ENCODE measurements at regions not wholly inside any gene's neighbourhood (a gene's known extent, or its start where the extent isn't known, plus 50 kb on each side); places are given as distances from the start of the nearest gene placed in this dataset.
"Not testable (repeated sequence)": the region's sequence is repeated elsewhere in the genome, so short reads cannot be mapped to it uniquely, and the experiment has no call there.

- H3K27me3 Mint-ChIP-seq (ENCODE audit: unreplicated experiment) = no peaks in the 10 kb centered on the region
- DNase-seq (ENCODE audit: low spot score) = no peak
- no peaks in the 10 kb centered on the region for H3K36me3 Mint-ChIP-seq (ENCODE audit: low read depth, unreplicated experiment)
- H3K4me1 Mint-ChIP-seq (ENCODE audit: unreplicated experiment) = no peaks in the 10 kb centered on the region
- TF ChIP-seq, protein P1, sequence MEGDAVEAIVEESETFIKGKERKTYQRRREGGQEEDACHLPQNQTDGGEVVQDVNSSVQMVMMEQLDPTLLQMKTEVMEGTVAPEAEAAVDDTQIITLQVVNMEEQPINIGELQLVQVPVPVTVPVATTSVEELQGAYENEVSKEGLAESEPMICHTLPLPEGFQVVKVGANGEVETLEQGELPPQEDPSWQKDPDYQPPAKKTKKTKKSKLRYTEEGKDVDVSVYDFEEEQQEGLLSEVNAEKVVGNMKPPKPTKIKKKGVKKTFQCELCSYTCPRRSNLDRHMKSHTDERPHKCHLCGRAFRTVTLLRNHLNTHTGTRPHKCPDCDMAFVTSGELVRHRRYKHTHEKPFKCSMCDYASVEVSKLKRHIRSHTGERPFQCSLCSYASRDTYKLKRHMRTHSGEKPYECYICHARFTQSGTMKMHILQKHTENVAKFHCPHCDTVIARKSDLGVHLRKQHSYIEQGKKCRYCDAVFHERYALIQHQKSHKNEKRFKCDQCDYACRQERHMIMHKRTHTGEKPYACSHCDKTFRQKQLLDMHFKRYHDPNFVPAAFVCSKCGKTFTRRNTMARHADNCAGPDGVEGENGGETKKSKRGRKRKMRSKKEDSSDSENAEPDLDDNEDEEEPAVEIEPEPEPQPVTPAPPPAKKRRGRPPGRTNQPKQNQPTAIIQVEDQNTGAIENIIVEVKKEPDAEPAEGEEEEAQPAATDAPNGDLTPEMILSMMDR (IDR thresholded peaks at IDR 0.05; ENCODE audit: unreplicated experiment) = no peak
- H3K4me3 Mint-ChIP-seq (ENCODE audit: unreplicated experiment) = no peak overlapping the region
- H3K9me3 Mint-ChIP-seq (ENCODE audit: unreplicated experiment) = no peaks in the 10 kb centered on the region
- no peak overlapping the region for H3K27ac Mint-ChIP-seq (ENCODE audit: unreplicated experiment)
Measured at GRCh38 chr12:20057398-20057797, 310.9 kb upstream of the PDE3A start.

GRCh38 chr12:20063116-20063515 lies 305.2 kb upstream of the PDE3A start:
- no peaks in the 10 kb centered on the region for H3K36me3 Mint-ChIP-seq (ENCODE audit: low read depth, unreplicated experiment)
- no peak for DNase-seq (ENCODE audit: low spot score)
- TF ChIP-seq, protein P1 (IDR thresholded peaks at IDR 0.05; ENCODE audit: unreplicated experiment) = no peak

DNA sequence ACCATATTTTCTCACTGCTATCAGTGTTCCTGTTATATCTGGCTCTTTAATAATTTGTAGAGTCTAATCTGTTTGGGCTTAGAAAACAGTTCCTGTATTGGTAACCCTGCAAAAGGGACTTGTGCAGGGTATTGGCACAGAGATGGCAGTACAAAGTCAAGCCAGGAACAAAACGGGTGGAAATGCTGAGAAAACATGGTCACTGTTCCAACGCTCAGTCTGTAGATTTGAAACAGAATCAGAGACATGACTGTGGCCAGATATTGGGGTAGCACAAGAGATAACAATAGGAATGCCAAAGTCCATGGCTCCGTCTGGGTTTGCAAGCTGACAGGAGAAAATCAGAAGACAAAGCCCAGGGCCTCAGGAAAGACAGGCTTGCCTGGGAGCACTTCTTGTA lies 290.7 kb upstream of the PDE3A start:
- no peaks in the 10 kb centered on the region for H3K4me1 Mint-ChIP-seq (ENCODE audit: unreplicated experiment)
- no peak overlapping the region for H3K4me3 Mint-ChIP-seq (ENCODE audit: unreplicated experiment)
- no peak overlapping the region for H3K27ac Mint-ChIP-seq (ENCODE audit: unreplicated experiment)
- DNase-seq (ENCODE audit: low spot score) = no peak
- no peaks in the 10 kb centered on the region for H3K36me3 Mint-ChIP-seq (ENCODE audit: low read depth, unreplicated experiment)
- peaks cover 1% of the 10 kb centered on the region for H3K27me3 Mint-ChIP-seq (ENCODE audit: unreplicated experiment)
- H3K9me3 Mint-ChIP-seq (ENCODE audit: unreplicated experiment) = no peaks in the 10 kb centered on the region
- TF ChIP-seq, protein P1 (IDR thresholded peaks at IDR 0.05; ENCODE audit: unreplicated experiment) = no peak

More at GRCh38 chr12:20063116-20063515, 305.2 kb upstream of the PDE3A start:
- Mint-ChIP-seq H3K4me3 (ENCODE audit: unreplicated experiment) (no peak overlapping the region), H3K9me3 (ENCODE audit: unreplicated experiment) (no peaks in the 10 kb centered on the region), H3K4me1 (ENCODE audit: unreplicated experiment) (no peaks in the 10 kb centered on the region), H3K27me3 (ENCODE audit: unreplicated experiment) (no peaks in the 10 kb centered on the region), H3K27ac (ENCODE audit: unreplicated experiment) (no peak overlapping the region)

DNA sequence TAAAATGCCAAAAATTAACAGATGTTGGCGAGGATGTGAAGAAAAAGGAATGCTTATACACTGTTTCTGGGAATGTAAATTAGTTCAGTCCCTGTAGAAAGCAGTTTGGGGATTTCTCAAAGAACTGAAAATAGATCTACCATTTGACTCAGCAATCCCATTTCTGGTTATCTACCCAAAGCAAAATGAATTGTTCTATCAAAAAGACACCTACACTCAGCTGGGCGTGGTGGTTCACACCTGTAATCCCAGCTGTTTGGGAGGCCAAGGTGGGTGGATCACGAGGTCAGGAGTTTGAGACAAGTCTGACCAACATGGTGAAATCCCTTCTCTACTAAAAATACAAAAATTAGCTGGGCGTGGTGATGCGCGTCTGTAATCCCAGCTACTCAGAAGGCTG lies 279.3 kb upstream of the PDE3A start:
- no peak overlapping the region for H3K4me3 Mint-ChIP-seq (ENCODE audit: unreplicated experiment)
- DNase-seq (ENCODE audit: low spot score) = no peak
- no peaks in the 10 kb centered on the region for H3K9me3 Mint-ChIP-seq (ENCODE audit: unreplicated experiment)
- H3K4me1 Mint-ChIP-seq (ENCODE audit: unreplicated experiment) = no peaks in the 10 kb centered on the region
- H3K27ac Mint-ChIP-seq (ENCODE audit: unreplicated experiment) = no peak overlapping the region
- H3K27me3 Mint-ChIP-seq (ENCODE audit: unreplicated experiment) = no peaks in the 10 kb centered on the region
- H3K36me3 Mint-ChIP-seq (ENCODE audit: low read depth, unreplicated experiment) = no peaks in the 10 kb centered on the region
- TF ChIP-seq, protein P1 (IDR thresholded peaks at IDR 0.05; ENCODE audit: unreplicated experiment) = no peak

GRCh38 chr12:20093190-20093810 lies 275.0 kb upstream of the PDE3A start:
- not testable (repeated sequence) for H3K36me3 Mint-ChIP-seq (ENCODE audit: low read depth, unreplicated experiment); H3K27ac Mint-ChIP-seq (ENCODE audit: unreplicated experiment); DNase-seq (ENCODE audit: low spot score); H3K4me3 Mint-ChIP-seq (ENCODE audit: unreplicated experiment); H3K4me1 Mint-ChIP-seq (ENCODE audit: unreplicated experiment); H3K27me3 Mint-ChIP-seq (ENCODE audit: unreplicated experiment); H3K9me3 Mint-ChIP-seq (ENCODE audit: unreplicated experiment)
